Activated CD4-positive, CD25-positive, alpha-beta regulatory T cell treated with anti-CD3 and anti-CD28 coated beads, Interleukin-2, amount 50 U/mL, for 24 hours (primary cell): ENCODE measurements at regions not wholly inside any gene's neighbourhood (a gene's known extent, or its start where the extent isn't known, plus 50 kb on each side); places are given as distances from the start of the nearest gene placed in this dataset.
"Not testable (repeated sequence)": the region's sequence is repeated elsewhere in the genome, so short reads cannot be mapped to it uniquely, and the experiment has no call there.

ENCODE experiments used
- ATAC-seq, 2 donors: fragments of 150-1000 bp; cut with Tn5 transposase; one replicate each; pipeline ENCODE4 v1.10.0; 2021; ENCODE audit warnings: mild to moderate bottlenecking in 1 of 2, moderate library complexity in 1 of 2

DNA sequence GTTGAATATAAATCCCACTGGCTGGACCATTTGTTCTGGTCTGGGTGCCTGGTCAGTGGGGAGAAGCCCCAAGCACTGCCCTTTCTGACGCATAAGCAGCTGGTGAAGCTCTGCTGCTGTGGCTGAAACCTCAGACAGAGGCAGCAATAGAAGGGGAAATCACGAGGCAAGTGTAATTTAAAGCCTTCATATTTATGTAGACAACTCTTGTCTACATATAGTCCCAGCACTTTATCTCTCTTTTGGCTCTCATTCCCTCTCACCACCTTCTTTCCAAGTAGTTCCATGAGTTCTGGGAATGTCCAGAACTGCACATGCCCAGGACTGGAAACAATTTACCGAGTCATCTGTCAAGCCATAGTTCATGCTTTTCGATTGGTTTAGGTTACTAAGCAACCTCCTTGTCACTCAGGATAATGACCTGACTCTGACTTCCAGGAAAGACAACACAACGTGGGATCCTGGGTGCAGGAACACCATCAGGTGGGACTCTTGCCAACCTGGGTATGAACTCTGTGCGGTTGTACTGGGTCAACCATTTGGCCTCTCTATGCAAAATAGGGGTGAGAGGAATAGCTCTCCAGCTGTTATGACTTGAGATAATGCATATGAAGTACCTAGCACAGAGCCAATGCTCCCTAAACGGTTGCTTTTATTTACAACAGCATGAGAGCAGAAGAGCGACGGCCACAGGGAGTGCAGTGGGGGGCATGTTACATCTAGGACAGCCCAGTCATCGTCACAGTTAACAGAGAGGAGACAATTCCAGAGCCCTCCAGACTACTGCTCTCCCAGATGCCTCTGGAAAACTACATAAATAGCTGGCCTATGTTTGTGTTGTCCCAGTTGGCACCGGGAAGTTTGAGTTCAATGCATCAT is 321.9 kb downstream of the FOXO1 start:
- ATAC-seq = no peak

DNA sequence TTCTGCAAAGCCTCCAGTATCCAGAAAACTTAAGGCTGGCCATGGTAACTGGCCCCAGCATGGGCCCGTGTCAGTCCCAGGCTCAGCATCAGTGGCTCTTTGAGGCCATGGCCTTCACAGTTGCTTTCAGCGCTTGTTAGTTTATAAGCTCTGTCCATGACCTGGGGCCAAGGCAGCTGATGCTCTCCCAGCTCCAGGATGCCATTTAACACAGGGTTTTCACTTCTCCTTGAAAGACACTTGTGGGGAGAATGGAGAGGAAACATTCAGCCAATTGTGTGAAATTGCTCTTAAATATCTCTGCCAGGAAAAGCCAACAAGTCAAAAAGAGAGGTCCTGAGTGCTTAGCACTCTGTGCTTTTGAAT is 321.3 kb downstream of the FOXO1 start:
- no peak for ATAC-seq

DNA sequence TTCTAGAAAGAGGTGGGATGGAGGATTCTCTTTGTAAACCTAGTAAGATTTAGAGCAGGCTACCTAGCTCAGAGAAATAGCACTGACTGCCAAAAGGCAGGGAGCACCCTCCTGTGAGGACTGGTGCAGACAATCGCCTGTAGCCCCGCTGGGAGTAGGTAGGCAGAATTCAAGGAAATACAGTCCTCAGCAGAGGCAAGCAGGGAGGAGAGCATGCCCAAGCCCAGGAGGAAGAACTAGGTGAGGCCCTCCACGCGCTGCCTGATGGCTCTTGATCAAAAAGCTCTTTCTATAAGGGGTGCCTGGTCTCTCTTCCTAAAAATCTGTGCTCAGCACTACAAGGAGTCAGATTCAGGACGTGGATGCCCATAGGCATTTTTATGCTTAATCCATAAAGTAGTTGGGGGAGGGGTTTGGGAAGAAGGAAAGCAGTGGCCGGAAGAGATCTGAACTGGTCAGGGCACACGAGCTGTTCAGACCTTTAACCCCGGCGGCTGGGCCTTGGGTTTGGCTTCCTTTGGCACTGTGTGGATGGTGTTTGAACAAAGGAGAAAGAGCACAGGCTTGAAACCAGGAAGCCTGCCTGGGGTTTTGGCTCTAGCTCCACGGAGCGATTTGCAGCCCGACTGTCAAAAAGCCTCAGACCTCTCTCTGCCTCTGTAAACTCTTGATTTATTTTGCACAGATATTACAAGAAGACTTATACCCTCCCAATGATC is 320.6 kb downstream of the FOXO1 start:
- ATAC-seq = no peak

DNA sequence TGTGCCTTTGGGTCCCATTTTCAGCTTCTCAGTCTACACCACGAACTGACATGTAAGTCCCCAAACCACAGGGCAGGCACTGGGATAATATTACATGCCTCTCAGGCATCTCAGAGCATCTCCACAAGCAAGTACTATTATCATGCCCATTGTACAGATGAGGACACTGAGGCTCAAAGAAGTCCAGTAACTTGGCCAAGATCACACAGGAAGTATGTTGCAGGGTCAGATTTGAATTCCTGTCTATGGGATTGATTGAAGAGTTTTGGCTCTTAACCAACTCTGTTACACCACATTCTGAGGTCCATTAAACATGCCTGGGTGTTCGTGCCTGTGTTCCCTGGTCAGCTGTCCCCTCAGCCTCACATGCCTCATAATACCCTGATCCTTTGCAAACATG is 319.8 kb downstream of the FOXO1 start:
- ATAC-seq = no peak

DNA sequence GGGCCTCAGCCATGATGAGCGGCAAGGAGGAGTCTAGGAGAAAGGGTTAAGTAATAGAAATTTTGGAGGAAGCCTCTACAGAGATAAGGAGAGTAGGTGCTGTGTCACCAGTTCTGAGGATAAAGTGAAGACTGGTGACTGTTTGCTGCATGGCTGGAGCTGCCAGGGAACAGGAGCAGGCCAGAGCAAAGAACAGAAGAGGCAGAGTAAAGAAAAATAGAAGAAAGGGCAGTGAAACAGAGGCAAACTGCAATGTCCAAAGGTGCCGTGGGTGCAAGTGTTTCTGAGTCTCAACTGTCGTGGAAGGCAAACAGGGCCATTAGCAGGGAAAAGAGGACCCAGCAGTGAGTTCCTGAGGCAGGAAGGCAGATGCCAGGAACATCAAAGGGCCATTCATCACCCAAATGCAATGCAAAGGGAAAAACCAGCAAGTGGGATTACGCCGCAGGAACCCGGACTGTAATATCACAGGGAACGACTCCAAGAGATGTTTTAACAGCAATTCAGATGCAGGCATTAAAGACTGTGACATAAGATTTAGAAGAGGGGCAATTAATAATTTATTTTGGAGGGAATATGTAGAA is 318.3 kb downstream of the FOXO1 start:
- ATAC-seq = no peak

DNA sequence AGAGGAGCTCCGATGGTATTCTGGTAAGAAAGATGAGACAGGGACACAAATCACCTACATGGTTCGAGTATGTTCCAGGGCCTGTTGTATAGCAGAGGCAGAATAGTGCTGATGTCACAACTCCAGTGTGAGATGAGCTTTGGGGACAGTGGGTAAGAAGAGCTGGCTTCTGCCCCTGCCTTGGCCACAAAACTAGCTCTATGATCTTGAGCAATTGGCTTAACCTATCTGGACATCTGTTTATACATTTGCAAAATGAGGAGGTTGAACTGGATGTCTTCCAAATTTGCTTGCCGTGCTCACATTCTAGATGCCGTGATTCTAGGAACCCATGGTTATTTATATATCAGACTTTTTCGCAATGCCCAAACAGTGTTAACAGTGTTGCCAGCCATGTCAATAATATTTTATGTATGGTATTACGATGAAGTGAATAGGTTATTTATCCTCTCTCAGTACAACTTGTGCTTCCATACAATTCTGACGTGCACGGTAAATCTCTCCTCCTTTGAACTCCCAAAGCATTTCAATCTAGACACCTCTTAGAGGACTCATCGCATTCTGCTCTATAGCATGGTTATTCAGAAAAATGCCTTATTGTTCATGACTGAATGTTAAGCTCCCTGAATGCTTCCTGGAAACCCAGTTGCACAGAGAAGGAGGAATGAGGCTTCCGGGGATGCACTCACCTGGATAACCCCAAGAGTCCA is 316.0 kb downstream of the FOXO1 start:
- ATAC-seq = no peak

DNA sequence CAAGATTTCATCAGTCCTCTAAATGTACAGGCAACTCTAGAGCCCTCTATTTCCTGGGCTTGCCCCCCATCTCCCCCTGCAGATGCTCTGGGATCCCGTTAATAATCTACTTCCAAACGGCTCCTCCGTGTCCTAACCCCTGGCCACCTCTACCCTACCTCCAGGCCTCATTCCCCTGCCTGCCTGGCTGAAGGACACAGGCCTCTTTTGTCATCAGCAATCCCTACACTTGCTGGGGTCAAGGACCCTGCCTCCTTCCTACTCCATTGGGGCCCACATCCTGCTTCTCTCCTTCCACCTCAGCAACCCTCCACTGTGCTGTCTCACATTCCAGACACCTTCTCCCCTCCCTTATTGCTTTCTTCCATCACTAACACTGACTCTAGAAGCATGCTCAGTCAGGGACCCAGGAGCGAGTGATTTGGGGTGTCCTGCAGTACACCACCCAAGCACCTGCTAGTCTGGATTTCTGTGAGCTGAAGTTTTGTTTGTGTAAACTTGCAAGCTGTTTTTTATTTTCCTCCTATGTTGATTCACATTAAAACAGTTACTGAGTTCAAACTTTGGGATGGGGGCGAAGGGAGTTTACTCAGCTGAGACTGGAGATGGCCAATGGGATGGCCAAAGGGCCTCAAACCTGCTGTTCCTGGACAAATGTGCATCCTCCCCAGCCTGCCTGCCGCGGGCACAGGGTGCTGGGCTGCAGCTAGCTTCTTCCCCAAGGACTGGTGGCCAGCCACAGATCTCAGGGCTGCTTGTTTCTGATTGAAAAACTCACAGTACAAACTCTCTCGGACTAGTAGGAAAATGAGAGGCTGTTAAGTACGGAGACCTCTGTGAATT is 314.7 kb downstream of the FOXO1 start:
- no peak for ATAC-seq

DNA sequence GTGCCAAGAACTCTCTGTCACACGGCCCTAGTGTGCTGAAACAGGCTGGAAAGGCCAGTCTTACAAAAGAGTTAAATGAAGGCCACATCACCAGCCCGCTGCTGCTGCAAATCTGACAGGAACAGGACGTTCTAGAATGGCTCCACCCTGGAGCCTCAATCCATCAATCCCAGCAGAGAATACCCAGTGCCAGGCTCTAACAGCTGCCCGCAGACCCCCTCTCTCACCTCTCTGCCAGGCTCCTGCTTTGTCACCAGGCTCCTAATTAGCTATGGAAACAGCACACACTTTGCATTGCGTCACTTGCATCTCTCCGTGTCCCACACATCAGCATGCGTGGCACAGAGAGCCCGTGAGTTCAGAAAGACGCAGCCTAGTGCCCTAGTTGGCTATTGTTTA is 314.1 kb downstream of the FOXO1 start:
- ATAC-seq = no peak

DNA sequence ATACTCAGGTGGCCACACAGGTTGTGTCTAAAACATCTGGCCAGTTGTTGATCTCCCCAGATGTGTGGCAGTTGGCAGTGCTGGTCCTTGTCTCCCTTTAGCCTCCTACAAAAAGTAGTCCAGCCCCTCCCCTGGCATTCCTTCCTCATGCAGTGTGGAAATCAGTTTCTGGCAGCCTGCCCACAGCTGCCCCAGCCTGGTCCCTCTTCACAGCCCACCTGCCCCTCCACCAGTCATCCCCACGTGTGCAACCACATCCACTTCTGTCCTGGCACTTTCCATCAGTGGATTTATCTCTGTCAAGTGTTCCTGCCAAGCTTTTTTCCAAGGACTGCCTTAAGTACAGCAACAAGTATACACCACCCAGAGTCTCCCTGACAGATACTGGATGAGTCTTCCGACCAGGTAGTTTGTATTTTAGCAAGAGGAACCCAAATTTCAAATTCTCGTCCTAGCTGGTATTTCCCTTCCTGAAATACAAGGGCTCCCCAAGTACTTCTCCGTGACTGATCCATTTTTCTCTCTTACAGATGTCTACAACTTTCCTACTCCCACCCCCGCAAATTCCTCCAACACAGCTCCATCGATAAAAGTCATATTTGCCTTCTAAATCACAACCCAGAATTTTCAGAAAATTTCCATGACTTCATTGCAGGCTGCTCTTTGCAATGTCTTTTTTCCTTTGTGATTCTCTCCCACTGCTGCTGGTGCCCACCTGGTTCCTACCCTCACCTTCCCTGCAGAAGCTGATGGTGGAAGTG is 313.5 kb downstream of the FOXO1 start:
- no peak for ATAC-seq

DNA sequence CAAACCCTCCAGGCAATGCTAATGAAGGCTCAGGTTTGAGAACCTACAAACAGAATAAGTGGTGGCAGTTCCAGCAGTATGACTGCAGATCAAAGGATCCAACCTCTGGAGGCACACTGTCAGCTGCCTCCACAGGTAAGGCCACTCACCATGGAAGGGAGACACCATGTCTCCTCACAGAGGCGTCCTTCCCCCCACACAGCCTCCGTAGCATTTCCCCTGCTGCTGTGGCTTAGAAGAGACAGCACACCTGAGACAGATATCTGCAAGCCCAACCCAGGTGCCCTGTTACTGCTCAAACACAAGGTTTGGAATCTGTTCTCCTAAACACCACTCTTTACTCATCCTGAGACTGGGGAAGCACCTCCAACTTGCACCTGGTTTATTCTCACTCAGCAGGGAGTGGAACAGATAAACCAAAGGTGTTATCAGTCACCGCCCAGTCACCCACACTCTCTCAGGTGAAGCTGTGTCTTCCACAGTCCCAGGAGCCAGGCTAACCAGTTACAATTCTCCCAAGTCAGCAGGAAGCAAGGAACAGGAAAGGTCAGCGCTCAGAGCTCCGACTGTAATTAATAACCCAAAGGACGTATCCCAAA is 311.2 kb downstream of the FOXO1 start:
- peak in 1 of 2 donors; percentile 69 for ATAC-seq

DNA sequence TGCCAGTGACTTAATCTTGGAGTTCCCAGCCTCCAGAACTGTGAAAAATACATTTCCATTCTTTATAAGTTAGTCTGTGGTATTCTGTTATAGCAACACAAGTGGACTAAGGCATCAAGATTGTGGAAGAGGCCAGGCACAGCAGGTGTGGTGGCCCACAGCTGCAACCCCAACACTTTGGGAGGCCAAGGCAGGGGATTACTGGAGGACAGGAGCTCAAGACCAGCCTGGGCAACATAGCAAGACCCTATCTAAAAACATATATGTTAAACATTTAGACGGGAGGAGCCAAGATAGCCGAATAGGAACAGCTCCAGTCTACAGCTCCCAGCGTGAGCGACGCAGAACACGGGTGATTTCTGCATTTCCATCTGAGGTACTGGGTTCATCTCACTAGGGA is 310.4 kb downstream of the FOXO1 start:
- no peak for ATAC-seq

DNA sequence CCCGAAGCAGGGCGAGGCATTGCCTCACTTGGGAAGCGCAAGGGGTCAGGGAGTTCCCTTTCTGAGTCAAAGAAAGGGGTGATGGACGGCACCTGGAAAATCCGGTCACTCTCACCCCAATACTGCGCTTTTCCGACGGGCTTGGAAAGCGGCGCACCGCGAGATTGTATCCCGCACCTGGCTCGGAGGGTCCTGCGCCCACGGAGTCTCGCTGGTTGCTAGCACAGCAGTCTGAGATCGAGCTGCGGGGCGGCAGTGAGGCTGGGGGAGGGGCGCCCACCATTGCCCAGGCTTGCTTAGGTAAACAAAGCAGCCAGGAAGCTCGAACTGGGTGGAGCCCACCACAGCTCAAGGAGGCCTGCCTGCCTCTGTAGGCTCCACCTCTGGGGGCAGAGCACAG is 310.0 kb downstream of the FOXO1 start:
- ATAC-seq = not testable (repeated sequence)

DNA sequence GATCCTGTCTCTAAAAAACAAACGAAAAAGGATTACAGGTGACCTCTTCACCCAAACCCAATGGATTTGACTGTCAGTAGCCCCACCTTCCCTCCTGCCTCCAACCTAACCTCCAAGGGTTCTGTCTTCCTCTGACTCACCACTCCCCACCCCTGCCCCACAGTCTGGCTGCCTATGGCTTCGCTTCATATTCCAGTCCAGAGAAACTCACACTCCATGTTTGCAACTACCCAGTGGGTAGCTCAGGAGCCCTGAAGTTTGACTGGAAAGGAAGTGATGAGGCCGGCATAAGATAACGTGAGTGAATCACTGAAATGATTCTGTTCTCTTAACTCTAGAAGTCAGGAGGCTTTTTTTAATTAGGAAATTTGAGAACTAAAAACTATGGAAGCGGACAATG is 303.9 kb downstream of the FOXO1 start:
- ATAC-seq = no peak

DNA sequence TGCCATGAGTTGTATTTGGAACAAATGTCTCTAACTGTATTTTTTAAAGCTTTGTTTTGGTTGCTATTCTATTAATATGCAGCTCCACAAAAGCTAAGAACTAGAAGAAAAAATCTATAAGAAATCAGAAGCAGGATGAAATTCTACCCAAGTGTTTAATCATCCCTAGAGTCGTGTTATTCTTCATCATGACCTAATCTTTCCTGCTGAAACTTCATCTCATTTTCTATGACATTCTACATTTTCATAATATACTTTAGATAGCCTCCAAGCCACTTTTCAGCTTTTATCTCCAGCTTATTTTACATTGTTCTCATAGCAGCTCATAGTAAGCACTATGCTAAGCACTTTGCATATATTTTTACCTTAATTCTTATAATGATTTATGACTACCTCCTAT is 302.8 kb downstream of the FOXO1 start:
- ATAC-seq = peak; percentile 44 to 56

DNA sequence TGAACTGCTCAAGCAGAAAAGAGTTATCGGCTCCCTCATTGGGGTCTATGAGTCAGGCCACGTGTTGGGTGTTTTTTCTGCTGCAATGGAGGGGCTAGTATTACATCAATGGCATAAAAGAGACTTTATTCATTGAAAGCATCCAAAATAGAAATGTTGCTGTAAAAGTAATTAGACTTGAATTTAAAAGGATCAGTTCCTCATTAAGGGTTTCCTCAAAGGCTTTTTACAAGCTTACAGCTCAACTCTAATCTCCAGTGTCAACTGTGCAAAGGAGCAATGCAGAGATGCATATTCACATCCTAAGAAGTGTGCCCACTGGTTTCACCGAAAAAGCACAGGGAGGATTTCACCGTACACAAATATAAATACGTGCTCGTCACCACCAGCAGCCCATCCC is 300.3 kb downstream of the FOXO1 start:
- ATAC-seq = no peak

DNA sequence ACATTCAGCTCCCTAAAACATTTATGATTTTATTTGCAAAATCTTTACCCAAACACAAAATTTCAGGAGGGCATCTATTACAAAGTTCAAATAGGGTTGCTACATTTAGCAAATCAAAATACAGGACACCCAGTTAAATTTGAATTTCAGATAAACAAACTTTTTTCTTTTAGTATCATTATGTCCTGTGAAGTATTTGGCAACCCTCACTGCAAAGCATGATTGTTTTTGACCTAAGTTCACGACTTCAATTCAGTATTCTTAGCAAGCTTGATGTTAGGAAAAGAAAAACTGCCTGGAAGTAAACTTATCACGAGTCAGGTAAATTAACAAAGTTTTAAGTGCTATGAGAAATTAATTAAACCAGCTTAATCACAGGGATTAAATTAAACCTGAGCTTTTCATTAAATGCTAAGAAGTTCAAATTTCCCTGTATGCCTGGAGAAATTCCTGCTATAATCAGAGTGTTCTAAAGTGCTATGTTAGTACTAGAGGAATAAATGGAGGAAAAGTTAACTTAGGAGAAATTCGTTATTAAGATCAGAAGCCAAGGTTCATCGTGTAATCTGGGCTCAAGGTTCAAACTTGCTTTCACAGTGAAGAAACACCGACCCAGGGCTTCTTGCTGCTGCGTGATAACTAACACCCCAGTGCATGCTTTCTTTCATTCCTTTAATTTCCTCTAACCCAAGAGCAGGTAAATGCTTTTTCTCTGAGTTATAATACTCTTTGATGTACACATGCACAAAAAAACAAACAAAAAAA is 298.1 kb downstream of the FOXO1 start:
- no peak for ATAC-seq

DNA sequence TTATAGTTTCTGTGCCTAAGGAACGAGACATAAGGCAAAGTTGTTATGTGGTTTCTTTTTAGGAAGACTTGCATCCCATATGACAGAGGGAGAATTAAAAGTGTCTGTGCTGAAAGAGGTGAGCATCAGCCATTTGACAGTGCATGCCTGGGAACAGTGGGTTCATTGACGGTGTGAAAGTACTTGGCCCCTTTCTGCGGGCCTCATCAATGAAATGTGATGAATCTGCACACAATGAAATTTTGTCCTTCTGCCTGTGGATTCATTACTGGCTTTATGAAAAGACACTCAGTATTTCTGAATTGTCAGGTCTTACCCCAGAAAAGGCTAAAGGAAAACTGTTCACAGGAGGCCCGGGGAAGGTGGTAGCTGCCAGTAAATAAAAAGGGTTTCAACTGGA is 295.8 kb downstream of the FOXO1 start:
- ATAC-seq = no peak

DNA sequence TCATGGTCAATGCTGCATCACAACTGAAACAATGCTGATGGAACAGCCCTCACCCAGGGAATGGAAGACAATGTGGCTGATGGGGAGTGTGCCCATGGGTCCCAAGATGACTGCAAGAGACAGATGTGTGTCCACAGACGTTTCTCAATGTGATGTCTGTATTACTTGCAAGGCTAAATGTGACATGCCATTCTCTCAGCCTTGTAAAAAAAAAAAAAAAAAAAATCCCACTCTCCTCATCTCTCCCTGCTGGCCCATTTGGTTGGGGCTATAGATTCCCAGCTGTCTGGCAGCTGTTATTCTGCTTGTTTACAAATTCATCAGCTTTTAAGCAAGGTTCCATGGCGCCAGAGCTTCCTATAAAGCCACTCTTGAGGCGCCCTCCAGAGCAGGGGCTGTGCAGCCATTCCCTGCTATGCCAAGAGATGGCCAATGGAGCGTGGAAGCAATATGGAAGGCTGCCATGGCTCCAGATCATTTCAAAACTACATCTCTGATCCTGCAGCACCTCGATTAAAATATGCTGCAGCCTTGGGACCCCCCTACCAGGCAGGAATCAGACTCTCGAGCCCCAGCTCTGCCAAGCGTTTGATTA is 294.8 kb downstream of the FOXO1 start:
- no peak for ATAC-seq

DNA sequence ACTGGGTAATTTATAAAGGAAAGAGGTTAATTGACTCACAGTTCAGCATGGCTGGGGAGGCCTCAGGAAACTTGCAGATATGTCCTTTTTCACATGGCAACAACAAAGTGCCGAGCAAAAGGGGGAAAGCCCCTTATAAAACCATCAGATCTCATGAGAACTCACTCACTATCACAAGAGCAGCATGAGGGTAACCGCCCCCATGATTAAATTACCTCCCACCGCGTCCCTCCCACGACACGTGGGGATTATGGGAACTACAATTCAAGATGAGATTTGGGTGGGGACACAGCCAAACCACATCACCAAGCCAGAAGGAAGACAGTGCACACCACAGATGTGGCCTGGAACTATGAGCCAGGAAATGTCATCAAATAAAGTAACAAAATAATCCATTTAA is 292.8 kb downstream of the FOXO1 start:
- peak; percentile 70 to 76 for ATAC-seq
